ENCODE measurements at regions not wholly inside any gene's neighbourhood (a gene's known extent, or its start where the extent isn't known, plus 50 kb on each side); places are given as distances from the start of the nearest gene placed in this dataset.
A peak's percentile ranks its signal among the peaks of the same experiment; 100 is the strongest.

GRCh38 chr11:96567667-96568066, 177.9 kb downstream of the JRKL start:
- no peaks in the 10 kb centered on the region for H3K4me1 Mint-ChIP-seq
- Histone ChIP-seq H4K20me1 (ENCODE audit: insufficient read depth, low read length) (no peaks in the 10 kb centered on the region), H3K4me2 (replicated peaks; ENCODE audit: extremely low read depth, low read length, poor library complexity, severe bottlenecking) (no peak overlapping the region), H3K9ac (ENCODE audit: insufficient read depth, low read length, poor library complexity, severe bottlenecking) (no peak overlapping the region), H3K4me1 (ENCODE audit: control insufficient read depth in 1 of 2, insufficient read depth in 2 of 2, low read length in 2 of 2) (no peaks in the 10 kb centered on the region), H2AFZ (ENCODE audit: insufficient read depth, low read depth, low read length, poor library complexity, severe bottlenecking) (no peak overlapping the region), H3K27me3 (ENCODE audit: control insufficient read depth in 2 of 2, insufficient read depth in 2 of 2, low read length in 2 of 2) (no peaks in the 10 kb centered on the region), H3K36me3 (replicated peaks in 1 of 2; ENCODE audit: control insufficient read depth in 1 of 2, insufficient read depth in 2 of 2, low read length in 2 of 2) (no peaks in the 10 kb centered on the region), H3K27ac (ENCODE audit: low read depth in 1 of 2, low read length in 2 of 2) (no peak overlapping the region), H3K9me3 (replicated peaks in 1 of 2; ENCODE audit: control insufficient read depth in 1 of 2, insufficient read depth in 1 of 2, low read length in 2 of 2) (no peaks in the 10 kb centered on the region), H3K79me2 (ENCODE audit: insufficient read depth, low read length) (no peaks in the 10 kb centered on the region), H3K4me3 (replicated peaks in 1 of 3; ENCODE audit: low read depth in 2 of 3, low read length in 3 of 3) (no peak overlapping the region)
- no CpG with 5 or more reads among the region's 3 CpGs for WGBS (ENCODE audit: insufficient coverage)
- intact Hi-C loops (cut with micrococcal nuclease), result no loop called here
- H3K27ac Mint-ChIP-seq, result no peak overlapping the region
- no peak for DNase-seq
- peaks cover 0 to 5% (median 0%) of the 10 kb centered on the region in 7 donors for H3K9me3 Mint-ChIP-seq
- H3K4me3 Mint-ChIP-seq, result no peak overlapping the region
- peaks cover 0 to 3% (median 0%) of the 10 kb centered on the region in 3 donors for H3K27me3 Mint-ChIP-seq (ENCODE audit: low read depth in 3 of 3)
- TF ChIP-seq CTCF (IDR thresholded peaks at IDR 0.05), result no peak
- no peaks in the 10 kb centered on the region for H3K36me3 Mint-ChIP-seq

GRCh38 chr11:96576383-96576782, 186.6 kb downstream of the JRKL start:
- Histone ChIP-seq H2AFZ (ENCODE audit: insufficient read depth, low read depth, low read length, poor library complexity, severe bottlenecking) (no peak overlapping the region), H3K27me3 (ENCODE audit: control insufficient read depth in 2 of 2, insufficient read depth in 2 of 2, low read length in 2 of 2) (no peaks in the 10 kb centered on the region), H3K4me2 (replicated peaks; ENCODE audit: extremely low read depth, low read length, poor library complexity, severe bottlenecking) (no peak overlapping the region), H3K79me2 (ENCODE audit: insufficient read depth, low read length) (no peaks in the 10 kb centered on the region), H4K20me1 (ENCODE audit: insufficient read depth, low read length) (no peaks in the 10 kb centered on the region), H3K4me3 (replicated peaks in 1 of 3; ENCODE audit: low read depth in 2 of 3, low read length in 3 of 3) (no peak overlapping the region), H3K9me3 (replicated peaks in 1 of 2; ENCODE audit: control insufficient read depth in 1 of 2, insufficient read depth in 1 of 2, low read length in 2 of 2) (peaks cover 9 to 13% of the 10 kb centered on the region in 2 donors), H3K4me1 (ENCODE audit: control insufficient read depth in 1 of 2, insufficient read depth in 2 of 2, low read length in 2 of 2) (no peaks in the 10 kb centered on the region), H3K36me3 (replicated peaks in 1 of 2; ENCODE audit: control insufficient read depth in 1 of 2, insufficient read depth in 2 of 2, low read length in 2 of 2) (no peaks in the 10 kb centered on the region), H3K27ac (ENCODE audit: low read depth in 1 of 2, low read length in 2 of 2) (no peak overlapping the region), H3K9ac (ENCODE audit: insufficient read depth, low read length, poor library complexity, severe bottlenecking) (no peak overlapping the region)
- DNase-seq, result no peak
- 60% methylated on average over 2 of the region's 2 CpGs for WGBS (ENCODE audit: insufficient coverage)
- no peaks in the 10 kb centered on the region for H3K4me1 Mint-ChIP-seq
- peak overlapping the region in 1 of 7 donors; percentile 9 for H3K27ac Mint-ChIP-seq
- intact Hi-C loops (cut with micrococcal nuclease), result no loop called here
- no peaks in the 10 kb centered on the region for H3K36me3 Mint-ChIP-seq
- no peak for TF ChIP-seq CTCF (IDR thresholded peaks at IDR 0.05)
- peaks cover 0 to 15% (median 6%) of the 10 kb centered on the region in 7 donors for H3K9me3 Mint-ChIP-seq
- H3K4me3 Mint-ChIP-seq, result no peak overlapping the region
- peaks cover 0 to 3% (median 0%) of the 10 kb centered on the region in 3 donors for H3K27me3 Mint-ChIP-seq (ENCODE audit: low read depth in 3 of 3)

Measured in CD14-positive monocyte (primary cell).